ENCODE measurements at regions not wholly inside any gene's neighbourhood (a gene's known extent, or its start where the extent isn't known, plus 50 kb on each side); places are given as distances from the start of the nearest gene placed in this dataset.
"Not testable (repeated sequence)": the region's sequence is repeated elsewhere in the genome, so short reads cannot be mapped to it uniquely, and the experiment has no call there.

- no peak for DNase-seq
Measured at GRCh38 chr18:47397671-47398319, 146.3 kb upstream of the SKOR2 start.

GRCh38 chr18:47391665-47392064, 140.2 kb upstream of the SKOR2 start:
- no peak for DNase-seq

DNA sequence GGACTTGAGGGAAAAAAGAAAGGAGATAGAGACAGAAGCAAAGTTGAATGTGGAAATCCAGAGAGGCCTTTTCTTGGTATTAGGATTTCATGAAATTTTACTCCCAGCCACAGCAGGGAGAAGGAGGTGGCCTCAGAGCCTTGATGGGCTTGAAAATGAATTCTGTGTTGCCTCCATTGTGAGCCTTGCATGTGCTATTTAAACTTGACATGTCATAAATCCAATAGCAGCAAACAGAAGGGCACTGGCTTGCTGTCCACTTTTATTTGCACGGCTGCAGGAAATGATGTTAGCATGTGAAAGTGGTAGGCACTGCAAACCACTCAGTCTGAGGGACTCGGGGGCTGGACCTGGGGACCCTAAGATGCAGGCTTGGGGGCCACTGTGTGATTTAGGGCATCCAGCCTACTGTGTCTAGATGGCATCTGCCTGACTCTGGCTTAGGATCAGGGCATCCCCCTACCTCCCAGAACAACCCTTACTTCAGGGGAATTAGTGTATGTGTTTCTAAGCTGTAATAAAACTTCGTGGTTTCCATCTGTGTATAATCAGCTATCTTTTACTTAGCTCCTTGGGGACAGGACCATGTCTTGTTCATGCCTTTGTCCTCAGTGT, 139.1 kb upstream of the SKOR2 start:
- no peak for DNase-seq

DNA sequence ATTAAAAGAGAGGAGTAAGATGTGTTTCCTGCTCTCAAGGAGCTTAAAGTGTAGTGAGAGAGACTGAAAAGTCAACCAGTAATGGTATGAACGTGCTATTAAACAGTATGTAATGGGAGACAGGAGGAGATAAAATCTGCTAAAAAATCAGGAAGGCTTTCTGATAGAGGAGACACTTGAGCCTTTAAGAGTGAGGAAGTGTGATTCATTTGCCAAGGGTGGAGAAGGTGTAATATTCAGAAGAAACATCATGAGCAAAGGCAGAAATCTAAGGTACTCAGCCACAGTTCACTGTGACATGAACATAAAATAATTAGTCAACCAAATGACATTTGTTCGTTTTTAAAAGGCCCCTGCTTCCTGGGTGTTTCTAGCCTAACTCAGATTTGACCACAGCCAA, 137.8 kb upstream of the SKOR2 start:
- DNase-seq, result no peak

DNA sequence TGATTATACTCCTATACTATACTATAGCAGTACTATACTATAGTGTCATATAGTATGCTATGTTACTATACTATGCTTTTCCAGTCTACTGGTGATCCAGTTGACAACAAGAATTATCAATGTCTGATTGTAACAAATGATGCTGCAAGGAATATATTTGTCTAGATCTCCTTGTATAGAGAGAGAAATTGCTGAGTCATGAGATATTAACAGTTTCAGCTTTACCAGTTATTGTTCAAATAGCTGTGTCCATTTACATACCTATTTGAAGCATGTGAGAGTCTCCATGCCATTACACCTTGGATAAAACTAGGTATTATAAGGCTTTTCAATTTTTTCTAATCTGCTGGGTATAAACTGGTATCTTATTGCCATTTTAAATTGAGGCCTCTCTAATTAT, 136.4 kb upstream of the SKOR2 start:
- DNase-seq, result no peak

GRCh38 chr18:47383729-47384128, 132.3 kb upstream of the SKOR2 start:
- no peak for DNase-seq

DNA sequence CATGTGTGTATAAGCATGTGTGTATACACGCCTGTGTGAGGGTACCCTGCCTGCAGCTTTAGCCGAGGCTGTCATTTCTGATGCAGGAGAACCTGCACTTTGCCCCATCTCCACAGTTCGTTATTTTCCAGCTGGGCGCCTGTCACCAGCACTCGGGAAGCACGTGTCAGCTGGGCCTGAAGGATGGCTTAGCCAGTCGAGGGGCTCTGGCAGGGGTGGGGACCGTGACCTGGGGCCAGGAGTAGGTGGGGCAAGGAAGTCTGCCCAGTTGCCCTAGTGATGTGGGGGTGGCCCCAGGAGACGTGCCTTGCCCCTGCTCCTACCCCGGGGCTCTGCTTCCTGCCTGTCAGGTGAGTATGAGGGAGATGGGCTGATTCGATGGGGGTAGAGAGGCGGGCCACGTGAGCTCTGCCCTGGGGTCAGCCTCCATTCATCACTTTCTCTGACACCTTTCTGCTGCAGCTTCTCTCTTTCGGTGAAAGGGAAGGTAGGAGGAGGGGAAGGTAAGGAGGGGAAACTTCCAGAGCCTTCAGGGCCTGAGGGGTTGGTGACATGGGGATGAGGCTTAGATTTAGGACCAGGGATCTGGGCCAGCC, 130.6 kb upstream of the SKOR2 start:
- no peak for DNase-seq

- no peak for DNase-seq
Measured at GRCh38 chr18:47380153-47380552, 128.7 kb upstream of the SKOR2 start.

GRCh38 chr18:47373465-47373864, 122.0 kb upstream of the SKOR2 start:
- DNase-seq, result no peak

- no peak for DNase-seq
Measured at GRCh38 chr18:47370052-47370451, 118.6 kb upstream of the SKOR2 start.

GRCh38 chr18:47354061-47354460, 102.6 kb upstream of the SKOR2 start:
- DNase-seq, result not testable (repeated sequence)

DNA sequence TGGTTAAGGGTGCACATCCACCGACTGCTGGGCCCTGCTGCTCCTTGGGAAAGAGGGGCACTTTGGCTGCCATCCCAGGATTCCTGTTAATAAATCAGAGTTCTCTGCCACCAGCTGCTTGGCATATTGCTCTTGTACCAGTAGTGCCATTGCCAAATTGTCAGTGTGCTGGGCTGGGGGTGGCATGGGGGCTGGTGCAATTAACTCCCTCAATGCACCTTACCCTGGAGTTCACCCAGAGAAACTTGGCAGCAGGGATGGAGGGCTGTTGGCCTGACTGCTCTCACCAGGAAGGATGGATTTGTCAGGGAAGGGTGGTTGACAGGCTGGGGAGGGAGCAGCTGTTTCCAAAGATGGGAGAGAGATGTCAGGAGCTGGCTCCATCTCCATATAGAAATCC, 94.6 kb upstream of the SKOR2 start:
- DNase-seq, result peak; percentile 39

DNA sequence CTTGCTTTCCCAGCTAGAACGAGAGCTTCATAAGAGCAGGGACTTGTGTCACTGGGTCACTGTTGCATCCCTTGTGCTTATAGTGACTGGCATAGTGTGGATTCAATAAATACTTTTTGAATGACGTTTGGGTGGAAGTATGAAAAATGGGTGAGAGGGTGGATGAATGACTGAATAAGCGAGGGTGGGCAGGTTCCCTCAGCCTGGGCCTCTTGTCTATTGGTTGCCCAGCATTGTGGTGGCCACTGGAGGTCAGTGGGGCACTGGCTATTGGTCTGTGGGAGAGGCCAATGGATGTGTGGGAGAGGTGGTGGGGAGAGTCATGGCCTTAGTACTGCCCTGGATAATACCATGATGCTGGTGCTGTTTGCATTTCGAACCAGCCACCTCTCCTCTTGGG, 93.8 kb upstream of the SKOR2 start:
- DNase-seq, result no peak

DNA sequence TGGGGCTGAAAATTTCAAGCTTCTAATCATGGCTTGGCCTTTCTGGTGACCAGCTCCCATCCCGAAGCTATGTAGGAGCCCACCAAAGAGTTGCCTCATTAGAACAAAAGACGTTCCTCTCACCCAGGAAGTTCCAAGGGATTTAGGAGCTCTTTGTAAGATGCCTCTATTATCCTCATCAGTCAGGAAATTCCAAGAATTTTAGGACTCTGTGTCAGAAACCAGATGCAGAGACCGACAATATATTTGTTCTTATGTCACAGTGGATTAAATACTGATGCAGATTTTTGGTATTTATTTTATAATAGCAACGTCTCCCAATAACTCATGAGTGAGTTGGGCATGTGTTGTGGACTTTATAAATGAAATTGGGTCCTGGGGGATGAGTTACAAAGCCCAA, 91.8 kb upstream of the SKOR2 start:
- no peak for DNase-seq

DNA sequence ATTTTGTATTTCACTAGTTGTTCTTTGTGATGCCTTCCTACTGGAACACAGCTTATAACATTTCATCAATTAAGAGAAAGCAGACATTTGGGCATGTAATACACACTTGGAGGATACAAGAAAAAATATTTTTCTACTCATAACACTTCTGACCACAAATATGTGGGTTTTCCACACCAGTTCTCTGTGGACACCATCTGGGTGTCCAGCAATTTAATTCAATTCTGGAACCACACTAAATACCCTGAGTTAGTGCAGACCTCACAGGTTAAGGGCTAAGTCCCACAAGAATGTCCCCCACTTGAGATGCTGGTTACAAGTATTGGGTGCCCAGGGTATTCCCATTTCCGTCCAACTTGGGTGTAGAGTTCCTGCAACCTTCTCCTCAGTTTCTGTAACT, 91.1 kb upstream of the SKOR2 start:
- DNase-seq, result no peak

GRCh38 chr18:47341678-47342077, 90.2 kb upstream of the SKOR2 start:
- no peak for DNase-seq

DNA sequence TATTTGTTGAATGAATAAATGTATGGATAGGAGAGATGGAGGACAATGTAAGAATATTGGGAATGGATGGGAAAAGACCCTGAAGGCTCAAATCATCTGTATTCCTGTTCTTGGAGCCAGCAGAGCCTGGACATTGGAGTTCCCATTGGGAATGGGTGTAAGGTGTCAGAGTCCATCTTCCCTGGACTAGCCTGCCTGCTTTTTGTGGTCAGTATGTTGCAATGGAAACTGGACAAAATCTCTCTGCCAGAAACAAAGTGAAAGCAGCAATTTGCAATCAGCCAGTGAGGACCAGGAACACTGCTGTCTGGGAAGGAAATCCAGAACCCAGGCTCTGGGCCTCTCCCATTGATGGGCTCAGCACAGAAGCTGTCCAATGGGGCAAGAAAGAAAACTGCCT, 83.5 kb upstream of the SKOR2 start:
- DNase-seq, result no peak

DNA sequence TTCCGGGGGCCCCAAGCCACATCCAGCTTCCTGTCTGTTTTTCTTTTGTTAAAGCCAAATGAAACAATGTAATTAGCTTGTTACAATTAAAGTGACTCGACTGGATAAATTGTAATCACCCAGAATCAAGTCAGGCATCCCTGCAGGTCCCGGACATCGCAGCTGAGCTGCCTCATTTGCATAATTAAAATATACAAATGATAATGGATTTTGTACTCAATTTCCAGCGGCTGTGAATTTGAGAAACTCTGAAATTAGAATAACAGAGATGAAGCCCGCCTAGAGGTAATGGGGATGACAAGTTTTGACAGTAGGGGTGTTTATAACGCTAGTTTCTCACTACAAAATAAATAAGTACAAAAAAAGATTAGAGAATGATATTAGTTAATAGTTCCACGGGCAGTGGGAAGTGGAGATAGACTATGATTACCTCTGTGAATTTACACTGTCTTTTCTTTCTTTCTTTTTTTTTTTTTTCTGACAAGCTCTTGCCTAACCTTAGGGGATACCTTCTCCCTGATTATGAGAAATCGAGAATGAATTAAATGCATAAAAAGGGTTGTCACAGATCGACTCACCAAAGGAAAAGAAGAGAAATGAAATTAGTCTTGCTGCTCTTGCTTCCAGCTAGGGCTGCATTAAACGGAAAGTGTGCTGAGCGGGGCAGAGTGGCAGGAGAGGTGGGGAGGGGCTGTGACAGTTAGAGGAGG, 82.6 kb upstream of the SKOR2 start:
- no peak for DNase-seq

DNA sequence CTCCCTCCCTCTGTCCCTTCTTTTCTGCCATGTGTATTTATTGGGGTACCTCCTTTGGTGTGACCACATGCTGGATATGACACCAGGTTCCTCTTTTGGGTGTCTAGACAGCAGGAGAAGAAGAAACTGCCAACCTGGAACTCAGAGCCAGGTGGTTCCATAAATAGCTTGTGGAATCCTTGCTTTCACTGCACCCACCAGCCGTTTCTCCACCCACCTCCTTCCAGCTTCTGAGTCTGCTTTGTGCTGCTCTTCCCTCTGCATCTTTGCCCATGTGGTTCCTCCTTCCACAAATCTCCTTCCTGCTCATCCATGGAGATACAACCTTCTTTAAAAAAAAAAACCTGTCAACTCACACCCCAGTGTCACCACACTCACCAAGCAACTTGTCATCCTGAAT, 80.2 kb upstream of the SKOR2 start:
- DNase-seq, result no peak

GRCh38 chr18:47331026-47331425, 79.6 kb upstream of the SKOR2 start:
- DNase-seq, result no peak

GRCh38 chr18:47323158-47323557, 71.7 kb upstream of the SKOR2 start:
- no peak for DNase-seq

- DNase-seq, result no peak
Measured at GRCh38 chr18:47321815-47322214, 70.4 kb upstream of the SKOR2 start.

DNA sequence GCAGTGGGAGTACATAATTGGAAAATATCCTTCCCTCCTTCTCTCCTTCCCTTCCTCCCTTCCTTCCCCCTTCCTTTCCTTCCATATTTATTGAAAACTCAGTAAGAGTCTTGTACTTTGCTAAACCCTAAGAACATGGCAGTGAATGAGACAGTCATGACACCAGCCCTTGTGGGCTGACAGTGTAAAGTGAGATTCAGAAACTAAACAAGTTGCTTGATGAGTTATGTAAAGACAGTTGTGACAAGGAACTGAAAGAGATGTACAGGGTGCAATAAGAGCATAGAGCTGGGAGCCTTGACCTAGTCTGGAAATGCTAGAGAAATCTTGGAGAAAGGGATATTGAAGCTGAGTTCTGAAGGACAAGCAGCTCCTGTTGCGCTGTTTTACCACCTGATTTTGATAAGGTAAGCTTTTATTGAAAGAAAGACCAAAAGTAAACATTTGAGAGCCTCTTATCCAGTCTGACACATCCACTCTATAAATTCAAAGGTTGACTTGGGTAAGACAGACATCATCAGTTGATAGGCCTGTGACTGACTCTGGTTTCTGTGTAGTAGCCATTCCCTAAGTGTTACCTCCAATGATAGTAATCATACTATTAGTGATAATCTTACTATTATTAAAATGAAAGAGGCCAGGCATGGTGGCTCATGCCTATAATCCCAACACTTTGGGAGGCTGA, 66.5 kb upstream of the SKOR2 start:
- DNase-seq, result no peak

DNA sequence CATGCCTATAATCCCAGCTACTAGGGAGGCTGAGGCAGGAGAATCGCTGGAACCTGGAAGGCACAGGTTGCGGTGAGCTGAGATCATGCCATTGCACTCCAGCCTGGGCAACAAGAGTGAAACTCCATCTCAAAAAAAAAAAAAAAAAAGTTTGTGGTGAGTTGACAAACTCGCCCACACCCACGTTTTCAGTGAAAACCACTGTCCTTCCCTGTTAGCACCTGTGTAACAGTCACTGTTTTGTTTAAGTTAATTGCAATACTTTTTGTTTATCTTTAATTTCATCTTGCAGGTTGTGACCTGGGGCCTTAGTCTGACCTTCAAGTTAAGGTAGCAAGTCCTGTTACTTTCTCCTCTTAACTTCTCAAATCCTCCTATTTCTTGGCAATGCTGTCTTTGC, 65.5 kb upstream of the SKOR2 start:
- no peak for DNase-seq

Measured in COR-L47 (cell line).